ENCODE measurements at regions not wholly inside any gene's neighbourhood (a gene's known extent, or its start where the extent isn't known, plus 50 kb on each side); places are given as distances from the start of the nearest gene placed in this dataset.

- Histone ChIP-seq H3K36me3 (ENCODE audit: control insufficient read depth in 4 of 4, insufficient read depth in 3 of 4, low read depth in 1 of 4, low read length in 3 of 4) (no peaks in the 10 kb centered on the region), H3K9me3 (ENCODE audit: control insufficient read depth in 4 of 4, low read length in 3 of 4) (no peaks in the 10 kb centered on the region), H3K4me1 (ENCODE audit: control insufficient read depth in 4 of 4, insufficient read depth in 4 of 4, low read length in 3 of 4) (no peaks in the 10 kb centered on the region), H3K4me3 (ENCODE audit: low read depth in 1 of 3, low read length in 3 of 3) (no peak overlapping the region), H3K9ac (ENCODE audit: low read depth in 1 of 2, low read length in 2 of 2) (no peak overlapping the region), H3K27me3 (ENCODE audit: control insufficient read depth in 4 of 4, insufficient read depth in 4 of 4, low read length in 3 of 4) (no peaks in the 10 kb centered on the region), H3K27ac (ENCODE audit: low read depth in 1 of 2, low read length in 2 of 2) (no peak overlapping the region)
- DNase-seq (ENCODE audit: low spot score): no peak
- TF ChIP-seq CTCF (IDR thresholded peaks at IDR 0.05; ENCODE audit: low read depth, low read length, missing input control): no peak
- TF ChIP-seq REST (IDR thresholded peaks at IDR 0.05): no peak
- no peak for TF ChIP-seq FOXA2 (IDR thresholded peaks at IDR 0.05)
- TF ChIP-seq EGR1 (IDR thresholded peaks at IDR 0.05; ENCODE audit: low read depth in 2 of 2): no peak
- no peak for TF ChIP-seq SP1 (IDR thresholded peaks at IDR 0.05)
- TF ChIP-seq YY1 (IDR thresholded peaks at IDR 0.05): no peak
- TF ChIP-seq NR2F2 (IDR thresholded peaks at IDR 0.05): no peak
- TF ChIP-seq TAF1 (conservative IDR thresholded peaks at IDR 0.05): no peak
- no peak for TF ChIP-seq RAD21 (IDR thresholded peaks at IDR 0.05)
- no peak for TF ChIP-seq HNF4A (conservative IDR thresholded peaks at IDR 0.05)
- no peak for TF ChIP-seq ZBTB33 (IDR thresholded peaks at IDR 0.05)
- TF ChIP-seq RXRA (IDR thresholded peaks at IDR 0.05): no peak
- TF ChIP-seq ATF3 (IDR thresholded peaks at IDR 0.05): no peak
- TF ChIP-seq JUND (IDR thresholded peaks at IDR 0.05): no peak
- no peak for TF ChIP-seq HNF4G (IDR thresholded peaks at IDR 0.05)
- no peak for TF ChIP-seq MAX (IDR thresholded peaks at IDR 0.05)
- TF ChIP-seq FOXA1 (IDR thresholded peaks at IDR 0.05): no peak
- TF ChIP-seq GABPA (IDR thresholded peaks at IDR 0.05 in 1 of 2, conservative IDR thresholded peaks at IDR 0.05 in 1 of 2): no peak
- 59% methylated on average over 6 of the region's 6 CpGs for WGBS
Observed at GRCh38 chr10:4301291-4302045, 516.5 kb upstream of the KLF6 start.

Measured in liver (tissue), 8 donors.